ENCODE measurements at regions not wholly inside any gene's neighbourhood (a gene's known extent, or its start where the extent isn't known, plus 50 kb on each side); places are given as distances from the start of the nearest gene placed in this dataset.

- TF ChIP-seq RFX5 (IDR thresholded peaks at IDR 0.05), result no peak
- TF ChIP-seq, protein P1, sequence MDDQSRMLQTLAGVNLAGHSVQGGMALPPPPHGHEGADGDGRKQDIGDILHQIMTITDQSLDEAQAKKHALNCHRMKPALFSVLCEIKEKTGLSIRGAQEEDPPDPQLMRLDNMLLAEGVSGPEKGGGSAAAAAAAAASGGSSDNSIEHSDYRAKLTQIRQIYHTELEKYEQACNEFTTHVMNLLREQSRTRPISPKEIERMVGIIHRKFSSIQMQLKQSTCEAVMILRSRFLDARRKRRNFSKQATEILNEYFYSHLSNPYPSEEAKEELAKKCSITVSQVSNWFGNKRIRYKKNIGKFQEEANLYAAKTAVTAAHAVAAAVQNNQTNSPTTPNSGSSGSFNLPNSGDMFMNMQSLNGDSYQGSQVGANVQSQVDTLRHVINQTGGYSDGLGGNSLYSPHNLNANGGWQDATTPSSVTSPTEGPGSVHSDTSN (IDR thresholded peaks at IDR 0.05), result no peak
- no peak for TF ChIP-seq MAX (IDR thresholded peaks at IDR 0.05)
- TF ChIP-seq CTCF (IDR thresholded peaks at IDR 0.05), result no peak
- no peak for TF ChIP-seq POLR2A (IDR thresholded peaks at IDR 0.05; ENCODE audit: low read length)
- no peak for TF ChIP-seq ZFP36 (IDR thresholded peaks at IDR 0.05; ENCODE audit: borderline replicate concordance, partially characterized antibody)
- no peak for TF ChIP-seq MAZ (IDR thresholded peaks at IDR 0.05; ENCODE audit: borderline replicate concordance, low read depth, low read length)
- TF ChIP-seq, protein P2, sequence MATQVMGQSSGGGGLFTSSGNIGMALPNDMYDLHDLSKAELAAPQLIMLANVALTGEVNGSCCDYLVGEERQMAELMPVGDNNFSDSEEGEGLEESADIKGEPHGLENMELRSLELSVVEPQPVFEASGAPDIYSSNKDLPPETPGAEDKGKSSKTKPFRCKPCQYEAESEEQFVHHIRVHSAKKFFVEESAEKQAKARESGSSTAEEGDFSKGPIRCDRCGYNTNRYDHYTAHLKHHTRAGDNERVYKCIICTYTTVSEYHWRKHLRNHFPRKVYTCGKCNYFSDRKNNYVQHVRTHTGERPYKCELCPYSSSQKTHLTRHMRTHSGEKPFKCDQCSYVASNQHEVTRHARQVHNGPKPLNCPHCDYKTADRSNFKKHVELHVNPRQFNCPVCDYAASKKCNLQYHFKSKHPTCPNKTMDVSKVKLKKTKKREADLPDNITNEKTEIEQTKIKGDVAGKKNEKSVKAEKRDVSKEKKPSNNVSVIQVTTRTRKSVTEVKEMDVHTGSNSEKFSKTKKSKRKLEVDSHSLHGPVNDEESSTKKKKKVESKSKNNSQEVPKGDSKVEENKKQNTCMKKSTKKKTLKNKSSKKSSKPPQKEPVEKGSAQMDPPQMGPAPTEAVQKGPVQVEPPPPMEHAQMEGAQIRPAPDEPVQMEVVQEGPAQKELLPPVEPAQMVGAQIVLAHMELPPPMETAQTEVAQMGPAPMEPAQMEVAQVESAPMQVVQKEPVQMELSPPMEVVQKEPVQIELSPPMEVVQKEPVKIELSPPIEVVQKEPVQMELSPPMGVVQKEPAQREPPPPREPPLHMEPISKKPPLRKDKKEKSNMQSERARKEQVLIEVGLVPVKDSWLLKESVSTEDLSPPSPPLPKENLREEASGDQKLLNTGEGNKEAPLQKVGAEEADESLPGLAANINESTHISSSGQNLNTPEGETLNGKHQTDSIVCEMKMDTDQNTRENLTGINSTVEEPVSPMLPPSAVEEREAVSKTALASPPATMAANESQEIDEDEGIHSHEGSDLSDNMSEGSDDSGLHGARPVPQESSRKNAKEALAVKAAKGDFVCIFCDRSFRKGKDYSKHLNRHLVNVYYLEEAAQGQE (IDR thresholded peaks at IDR 0.05), result no peak
- TF ChIP-seq POLR2AphosphoS2 (conservative IDR thresholded peaks at IDR 0.05; ENCODE audit: low read length), result no peak
- TF ChIP-seq RAD21 (conservative IDR thresholded peaks at IDR 0.05 in 1 of 2, IDR thresholded peaks at IDR 0.05 in 1 of 2), result no peak
- TF ChIP-seq, protein P3, sequence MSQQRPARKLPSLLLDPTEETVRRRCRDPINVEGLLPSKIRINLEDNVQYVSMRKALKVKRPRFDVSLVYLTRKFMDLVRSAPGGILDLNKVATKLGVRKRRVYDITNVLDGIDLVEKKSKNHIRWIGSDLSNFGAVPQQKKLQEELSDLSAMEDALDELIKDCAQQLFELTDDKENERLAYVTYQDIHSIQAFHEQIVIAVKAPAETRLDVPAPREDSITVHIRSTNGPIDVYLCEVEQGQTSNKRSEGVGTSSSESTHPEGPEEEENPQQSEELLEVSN (IDR thresholded peaks at IDR 0.05; ENCODE audit: borderline replicate concordance, low read depth), result no peak
- no peak for TF ChIP-seq MAFK (IDR thresholded peaks at IDR 0.05; ENCODE audit: partially characterized antibody)
- TF ChIP-seq JUN (IDR thresholded peaks at IDR 0.05), result no peak
- TF ChIP-seq NFE2L2 (conservative IDR thresholded peaks at IDR 0.05; ENCODE audit: low read length), result no peak
Measured at GRCh38 chr5:171512397-171512796, 93.0 kb downstream of the FGF18 start.
